ENCODE measurements at regions not wholly inside any gene's neighbourhood (a gene's known extent, or its start where the extent isn't known, plus 50 kb on each side); places are given as distances from the start of the nearest gene placed in this dataset.

GRCh38 chr15:97162805-97163495 lies 797.6 kb upstream of the ARRDC4 start:
- DNase-seq (ENCODE audit: low spot score), result no peak
- Histone ChIP-seq H3K9me3 (no peaks in the 10 kb centered on the region), H3K36me3 (no peaks in the 10 kb centered on the region), H3K4me1 (replicated peaks) (no peaks in the 10 kb centered on the region), H3K4me3 (no peak overlapping the region), H3K27ac (no peak overlapping the region), H3K27me3 (replicated peaks; ENCODE audit: insufficient read depth) (no peaks in the 10 kb centered on the region)
- TF ChIP-seq POLR2AphosphoS5 (IDR thresholded peaks at IDR 0.05) (no peak), POLR2A (IDR thresholded peaks at IDR 0.05) (no peak)
- TF ChIP-seq, protein P1, sequence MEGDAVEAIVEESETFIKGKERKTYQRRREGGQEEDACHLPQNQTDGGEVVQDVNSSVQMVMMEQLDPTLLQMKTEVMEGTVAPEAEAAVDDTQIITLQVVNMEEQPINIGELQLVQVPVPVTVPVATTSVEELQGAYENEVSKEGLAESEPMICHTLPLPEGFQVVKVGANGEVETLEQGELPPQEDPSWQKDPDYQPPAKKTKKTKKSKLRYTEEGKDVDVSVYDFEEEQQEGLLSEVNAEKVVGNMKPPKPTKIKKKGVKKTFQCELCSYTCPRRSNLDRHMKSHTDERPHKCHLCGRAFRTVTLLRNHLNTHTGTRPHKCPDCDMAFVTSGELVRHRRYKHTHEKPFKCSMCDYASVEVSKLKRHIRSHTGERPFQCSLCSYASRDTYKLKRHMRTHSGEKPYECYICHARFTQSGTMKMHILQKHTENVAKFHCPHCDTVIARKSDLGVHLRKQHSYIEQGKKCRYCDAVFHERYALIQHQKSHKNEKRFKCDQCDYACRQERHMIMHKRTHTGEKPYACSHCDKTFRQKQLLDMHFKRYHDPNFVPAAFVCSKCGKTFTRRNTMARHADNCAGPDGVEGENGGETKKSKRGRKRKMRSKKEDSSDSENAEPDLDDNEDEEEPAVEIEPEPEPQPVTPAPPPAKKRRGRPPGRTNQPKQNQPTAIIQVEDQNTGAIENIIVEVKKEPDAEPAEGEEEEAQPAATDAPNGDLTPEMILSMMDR (IDR thresholded peaks at IDR 0.05), result no peak
- intact Hi-C loops (cut with DNase I), result no loop called here
- WGBS, result 90% methylated on average over 2 of the region's 2 CpGs

DNA sequence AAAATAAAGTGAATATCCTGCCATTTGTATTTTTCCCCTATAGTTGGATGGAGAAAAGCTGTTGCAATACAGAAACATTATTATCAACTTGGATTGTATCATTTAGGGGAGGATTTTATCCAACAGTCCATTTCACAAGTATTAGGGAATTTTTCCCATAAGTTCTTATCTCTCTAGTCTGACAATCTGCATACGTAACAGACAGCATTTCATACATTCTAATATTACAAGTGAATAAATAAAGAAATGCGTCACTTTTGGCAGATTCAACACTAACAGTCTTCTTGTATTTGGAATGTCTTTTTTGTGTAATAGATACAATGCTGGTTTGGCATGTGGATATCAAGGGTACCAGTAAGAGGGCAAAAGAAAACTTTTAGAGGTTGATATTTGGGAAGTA lies 795.3 kb upstream of the ARRDC4 start:
- WGBS, result 75% methylated on average over 2 of the region's 2 CpGs

DNA sequence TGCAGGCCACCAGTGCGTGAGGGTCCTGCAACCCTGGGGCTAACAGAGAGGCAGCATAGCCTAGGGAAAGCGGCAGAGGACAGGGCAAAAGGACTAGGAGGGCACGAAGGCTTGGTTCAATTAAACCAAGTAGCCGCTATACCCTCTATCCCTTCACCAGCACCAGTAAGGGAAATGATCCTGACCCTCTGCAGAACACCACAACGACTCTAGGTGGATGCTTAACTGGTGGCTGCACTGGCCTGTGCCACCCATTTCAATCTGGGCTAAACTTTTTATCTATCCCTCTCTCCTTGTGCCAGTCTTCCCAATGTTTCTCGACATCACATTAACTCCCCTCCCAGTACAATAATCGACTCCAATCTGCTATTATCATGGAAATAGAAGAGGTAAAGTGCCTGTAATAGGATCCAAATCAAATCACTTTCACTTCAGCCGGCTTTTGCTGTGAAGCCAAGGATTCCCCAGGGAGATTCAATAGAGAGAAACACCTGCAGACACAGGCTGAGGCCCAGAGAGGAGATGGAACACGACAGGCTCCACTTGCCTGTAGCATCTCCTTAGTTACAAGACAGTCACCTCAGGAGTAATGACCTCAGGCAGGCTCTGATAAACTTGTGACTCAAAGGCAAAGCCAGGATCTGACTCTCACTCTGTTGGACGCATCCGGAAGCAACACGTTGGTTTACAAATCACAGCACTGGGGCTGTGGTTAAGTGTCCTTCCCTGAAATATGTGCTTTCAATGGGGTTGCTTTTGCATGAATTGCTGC lies 791.6 kb upstream of the ARRDC4 start:
- intact Hi-C loops (cut with DNase I), result no loop called here
- Histone ChIP-seq H3K4me1 (replicated peaks) (no peaks in the 10 kb centered on the region), H3K4me3 (no peak overlapping the region), H3K9me3 (no peaks in the 10 kb centered on the region), H3K27ac (no peak overlapping the region), H3K27me3 (replicated peaks; ENCODE audit: insufficient read depth) (no peaks in the 10 kb centered on the region), H3K36me3 (no peaks in the 10 kb centered on the region)
- no peak for DNase-seq (ENCODE audit: low spot score)
- TF ChIP-seq POLR2A (IDR thresholded peaks at IDR 0.05) (no peak), POLR2AphosphoS5 (IDR thresholded peaks at IDR 0.05) (no peak)
- TF ChIP-seq, protein P1 (IDR thresholded peaks at IDR 0.05), result no peak
- 88% methylated on average over 12 of the region's 12 CpGs for WGBS

More for the DNA sequence above, 795.3 kb upstream of the ARRDC4 start:
- no peaks in the 10 kb centered on the region for H3K36me3 ChIP-seq
- intact Hi-C loops (cut with DNase I), result no loop called here
- no peak overlapping the region for H3K27ac ChIP-seq
- TF ChIP-seq POLR2AphosphoS5 (IDR thresholded peaks at IDR 0.05) (no peak), POLR2A (IDR thresholded peaks at IDR 0.05) (no peak)
- TF ChIP-seq, protein P1 (IDR thresholded peaks at IDR 0.05), result no peak
- no peak overlapping the region for H3K4me3 ChIP-seq
- H3K4me1 ChIP-seq (replicated peaks), result no peaks in the 10 kb centered on the region
- DNase-seq (ENCODE audit: low spot score), result no peak
- H3K27me3 ChIP-seq (replicated peaks; ENCODE audit: insufficient read depth), result no peaks in the 10 kb centered on the region
- H3K9me3 ChIP-seq, result no peaks in the 10 kb centered on the region

GRCh38 chr15:97171556-97171955 lies 788.9 kb upstream of the ARRDC4 start:
- Histone ChIP-seq H3K9me3 (no peaks in the 10 kb centered on the region), H3K36me3 (no peaks in the 10 kb centered on the region), H3K27me3 (replicated peaks; ENCODE audit: insufficient read depth) (no peaks in the 10 kb centered on the region), H3K27ac (no peak overlapping the region), H3K4me3 (no peak overlapping the region), H3K4me1 (replicated peaks) (no peaks in the 10 kb centered on the region)
- no peak for DNase-seq (ENCODE audit: low spot score)
- 94% methylated on average over 10 of the region's 10 CpGs for WGBS
- TF ChIP-seq, protein P1 (IDR thresholded peaks at IDR 0.05), result no peak
- TF ChIP-seq POLR2A (IDR thresholded peaks at IDR 0.05) (no peak), POLR2AphosphoS5 (IDR thresholded peaks at IDR 0.05) (no peak)
- intact Hi-C loops (cut with DNase I), result no loop called here

Measured in prostate gland (tissue), 2 donors.